MCF 10A (cell line): ENCODE measurements at regions not wholly inside any gene's neighbourhood (a gene's known extent, or its start where the extent isn't known, plus 50 kb on each side); places are given as distances from the start of the nearest gene placed in this dataset.

Source experiments
- BruUV-seq: library from RNA; stranded (reverse); fragments of 400-500 nt; replicated peaks from 2 replicates; lab custom pipeline; 2021; lab: Mats Ljungman, UMichigan
- CTCF ChIA-PET: fragments of 300-600 bp; sonication (Branson Sonifier 250); formaldehyde crosslinking; extraction: SDS; loops from one replicate; lab custom pipeline; 2021; ENCODE audit warnings: antibody characterized with exemption, inconsistent platforms; lab: Yijun Ruan, JAX
- POLR2A ChIA-PET: fragments of 300-600, 350-650 bp; sonication (Branson Sonifier 250); formaldehyde crosslinking; extraction: SDS; loops from one replicate; lab custom pipeline; 2020; ENCODE audit warnings: antibody characterized with exemption, inconsistent platforms; lab: Yijun Ruan, JAX
- DNase-seq: peaks from one replicate; pipeline ENCODE4 v3.0.0-alpha.2; 2018; ENCODE audit not compliant: unreplicated experiment
- H3K27ac Mint-ChIP-seq: one replicate; pipeline ENCODE4 v1.8.0; 2022; ENCODE audit warnings: mild to moderate bottlenecking, low read depth, mixed read lengths; ENCODE audit not compliant: unreplicated experiment
- H3K27me3 Mint-ChIP-seq: one replicate; pipeline ENCODE4 v1.8.0; 2022; ENCODE audit warnings: mixed read lengths; ENCODE audit not compliant: insufficient read depth, unreplicated experiment
- H3K36me3 Mint-ChIP-seq: one replicate; pipeline ENCODE4 v1.8.0; 2022; ENCODE audit warnings: mild to moderate bottlenecking, moderate library complexity, mixed read lengths; ENCODE audit not compliant: insufficient read depth, unreplicated experiment
- H3K4me1 Mint-ChIP-seq: one replicate; pipeline ENCODE4 v1.8.0; 2022; ENCODE audit warnings: mixed read lengths; ENCODE audit not compliant: insufficient read depth, unreplicated experiment
- H3K4me3 Mint-ChIP-seq: one replicate; pipeline ENCODE4 v1.8.0; 2022; ENCODE audit warnings: mild to moderate bottlenecking, moderate library complexity, mixed read lengths; ENCODE audit not compliant: unreplicated experiment
- H3K9me3 Mint-ChIP-seq: one replicate; pipeline ENCODE4 v1.8.0; 2022; ENCODE audit warnings: mixed read lengths; ENCODE audit not compliant: unreplicated experiment
- intact Hi-C: fragments of 100-400 bp; cut with micrococcal nuclease; formaldehyde crosslinking; loops from 2 replicates; pipeline ENCODE4 v1.14.1; 2022
- TF ChIP-seq, protein P1 (sequence below): fragments of 200-600 bp; IDR thresholded peaks from one replicate; pipeline ENCODE4 v1.8.0; 2022; ENCODE audit warnings: antibody characterized with exemption, mild to moderate bottlenecking; ENCODE audit not compliant: unreplicated experiment

DNA sequence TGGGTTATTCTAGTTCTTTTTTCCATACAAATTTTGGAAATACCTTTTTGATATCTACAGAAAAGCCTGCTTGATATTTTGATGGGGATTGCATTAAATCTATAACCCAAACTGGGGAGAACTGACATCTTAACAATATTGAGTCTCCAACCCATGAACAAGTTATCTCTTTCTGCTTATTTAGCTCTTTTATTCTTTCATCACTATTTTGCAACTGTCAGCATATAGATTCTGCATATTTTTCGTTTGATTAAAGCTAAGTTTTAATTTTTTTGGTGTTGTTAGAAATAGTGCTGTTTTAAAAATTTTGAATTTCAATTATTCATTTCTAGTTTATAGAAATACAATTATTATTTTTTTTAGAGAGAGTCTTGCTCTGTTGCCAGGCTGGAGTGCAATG lies 97.9 kb downstream of the EMX2 start:
- no TSS peak for BruUV-seq
- DNase-seq, result no peak
- POLR2A ChIA-PET, result no interaction called here
- Mint-ChIP-seq H3K27me3 (peaks cover 17% of the 10 kb centered on the region), H3K9me3 (no peaks in the 10 kb centered on the region), H3K4me1 (no peaks in the 10 kb centered on the region), H3K27ac (no peak overlapping the region), H3K36me3 (no peaks in the 10 kb centered on the region), H3K4me3 (no peak overlapping the region)
- intact Hi-C loops, result no loop called here
- CTCF ChIA-PET, result interaction anchor here (1.5 kb wide), 1 partner anchor 11 kb away, joined by 3 read pairs; no protein-coding TSS in a partner anchor
- TF ChIP-seq, protein P1, sequence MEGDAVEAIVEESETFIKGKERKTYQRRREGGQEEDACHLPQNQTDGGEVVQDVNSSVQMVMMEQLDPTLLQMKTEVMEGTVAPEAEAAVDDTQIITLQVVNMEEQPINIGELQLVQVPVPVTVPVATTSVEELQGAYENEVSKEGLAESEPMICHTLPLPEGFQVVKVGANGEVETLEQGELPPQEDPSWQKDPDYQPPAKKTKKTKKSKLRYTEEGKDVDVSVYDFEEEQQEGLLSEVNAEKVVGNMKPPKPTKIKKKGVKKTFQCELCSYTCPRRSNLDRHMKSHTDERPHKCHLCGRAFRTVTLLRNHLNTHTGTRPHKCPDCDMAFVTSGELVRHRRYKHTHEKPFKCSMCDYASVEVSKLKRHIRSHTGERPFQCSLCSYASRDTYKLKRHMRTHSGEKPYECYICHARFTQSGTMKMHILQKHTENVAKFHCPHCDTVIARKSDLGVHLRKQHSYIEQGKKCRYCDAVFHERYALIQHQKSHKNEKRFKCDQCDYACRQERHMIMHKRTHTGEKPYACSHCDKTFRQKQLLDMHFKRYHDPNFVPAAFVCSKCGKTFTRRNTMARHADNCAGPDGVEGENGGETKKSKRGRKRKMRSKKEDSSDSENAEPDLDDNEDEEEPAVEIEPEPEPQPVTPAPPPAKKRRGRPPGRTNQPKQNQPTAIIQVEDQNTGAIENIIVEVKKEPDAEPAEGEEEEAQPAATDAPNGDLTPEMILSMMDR, result no peak

DNA sequence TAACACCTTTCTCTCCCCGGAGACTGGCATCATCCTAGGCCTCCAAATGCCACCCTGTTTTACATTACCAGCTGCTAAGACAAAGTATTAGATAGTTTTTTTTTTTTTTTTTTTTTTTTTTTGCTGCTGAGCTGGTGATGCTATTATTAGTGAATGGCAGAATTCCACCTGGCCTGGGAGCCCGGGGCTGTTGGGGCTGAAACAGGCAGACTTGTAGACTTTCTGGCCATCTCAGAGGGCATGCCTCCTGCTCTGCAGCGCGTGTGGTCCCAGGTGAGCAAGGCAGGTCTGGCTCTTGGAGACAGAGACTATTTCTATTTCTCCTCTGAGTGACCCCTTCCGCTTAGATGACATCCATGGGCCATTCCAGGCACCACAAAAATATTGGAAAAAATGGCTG lies 104.2 kb downstream of the EMX2 start:
- H3K9me3 Mint-ChIP-seq, result no peaks in the 10 kb centered on the region
- no peak overlapping the region for H3K4me3 Mint-ChIP-seq
- H3K27me3 Mint-ChIP-seq, result no peaks in the 10 kb centered on the region
- H3K36me3 Mint-ChIP-seq, result no peaks in the 10 kb centered on the region
- H3K27ac Mint-ChIP-seq, result no peak overlapping the region
- H3K4me1 Mint-ChIP-seq, result peaks cover under 1% of the 10 kb centered on the region
- TF ChIP-seq, protein P1, result no peak
- POLR2A ChIA-PET, result interaction anchor here (0.9 kb wide), 1 partner anchor 30 kb away, joined by 3 read pairs; no protein-coding TSS in a partner anchor
- no peak for DNase-seq
- no TSS peak for BruUV-seq
- intact Hi-C loops, result no loop called here
- CTCF ChIA-PET, result interaction anchor here (0.7 to 1.0 kb wide), 2 partner anchors 150 to 855 kb away, joined by 3 read pairs; no protein-coding TSS in a partner anchor

DNA sequence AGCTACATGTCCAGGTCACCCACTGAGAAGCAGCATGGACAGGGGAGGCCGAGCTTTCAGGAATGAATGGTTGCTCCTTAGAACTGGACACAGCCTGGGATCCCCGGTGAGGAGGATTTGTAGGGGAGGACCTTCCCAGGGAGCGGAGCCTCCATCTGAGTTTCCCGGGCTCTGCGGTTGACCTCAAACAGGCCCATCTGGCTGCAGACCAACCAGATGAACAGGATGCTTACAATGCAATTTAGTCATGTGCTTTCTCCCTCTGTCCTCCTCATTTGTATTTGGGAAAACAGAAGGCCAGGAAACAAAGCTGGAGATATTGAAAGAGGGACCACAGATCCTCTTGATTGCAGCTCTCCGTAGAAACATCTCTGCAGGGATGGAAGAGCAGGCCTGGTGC lies 104.8 kb downstream of the EMX2 start:
- DNase-seq, result no peak
- H3K4me1 Mint-ChIP-seq, result peaks cover 6% of the 10 kb centered on the region

DNA sequence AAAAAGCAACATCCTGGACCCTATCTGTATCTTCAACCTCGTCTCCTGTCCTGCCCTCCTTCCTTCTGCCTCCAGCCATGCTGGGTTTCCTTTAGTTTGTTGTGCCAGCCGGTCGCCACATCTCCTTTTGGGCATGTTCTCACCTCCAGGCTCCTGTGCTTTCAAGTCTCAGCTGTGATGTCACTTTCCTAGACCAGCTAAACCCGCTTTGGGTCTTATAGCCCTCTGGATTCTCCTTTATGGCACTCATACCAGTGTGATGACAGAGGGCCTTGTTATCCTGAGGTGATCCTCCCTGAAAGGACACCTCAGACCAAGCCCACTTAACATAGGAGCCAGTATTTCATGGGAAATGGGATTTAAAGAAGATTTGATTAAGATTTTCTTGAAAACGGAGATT lies 108.6 kb downstream of the EMX2 start:
- ChIA-PET CTCF (interaction anchor here (0.9 kb wide), 1 partner anchor 450 kb away, joined by 3 read pairs; no protein-coding TSS in a partner anchor), POLR2A (interaction anchor here (0.6 kb wide), 1 partner anchor 41 kb away, joined by 4 read pairs; no protein-coding TSS in a partner anchor)
- no peaks in the 10 kb centered on the region for H3K9me3 Mint-ChIP-seq
- TF ChIP-seq, protein P1, result no peak
- no peaks in the 10 kb centered on the region for H3K27me3 Mint-ChIP-seq
- H3K27ac Mint-ChIP-seq, result no peak overlapping the region
- no peak overlapping the region for H3K4me3 Mint-ChIP-seq
- intact Hi-C loops, result loop anchor here (5.0 kb wide), 1 partner anchor 111 kb away; no protein-coding TSS in a partner anchor
- H3K4me1 Mint-ChIP-seq, result peaks cover 12% of the 10 kb centered on the region
- no peaks in the 10 kb centered on the region for H3K36me3 Mint-ChIP-seq
- DNase-seq, result no peak
- BruUV-seq, result no TSS peak

More for the DNA sequence above, 104.8 kb downstream of the EMX2 start:
- no peaks in the 10 kb centered on the region for H3K9me3 Mint-ChIP-seq
- no TSS peak for BruUV-seq
- ChIA-PET CTCF (interaction anchor here (0.6 to 1.0 kb wide), 3 partner anchors 151 to 855 kb away, joined by 3 read pairs; no protein-coding TSS in a partner anchor), POLR2A (no interaction called here)
- TF ChIP-seq, protein P1, result no peak
- no peak overlapping the region for H3K4me3 Mint-ChIP-seq
- intact Hi-C loops, result no loop called here
- no peaks in the 10 kb centered on the region for H3K36me3 Mint-ChIP-seq
- H3K27me3 Mint-ChIP-seq, result no peaks in the 10 kb centered on the region
- H3K27ac Mint-ChIP-seq, result no peak overlapping the region
